B cell (primary cell): ENCODE measurements at regions not wholly inside any gene's neighbourhood (a gene's known extent, or its start where the extent isn't known, plus 50 kb on each side); places are given as distances from the start of the nearest gene placed in this dataset.

Experiments used
- ATAC-seq: fragments of 200-7000 bp; cut with Tn5 transposase; one replicate; pipeline ENCODE4 v1.10.0; 2021; ENCODE audit warnings: low read depth, mild to moderate bottlenecking, moderate number of reproducible peaks, moderate library complexity
- CTCF ChIA-PET: fragments of 350-600 bp; sonication (Branson Sonifier 250); formaldehyde crosslinking; loops from one replicate; lab custom pipeline; 2021; ENCODE audit warnings: antibody characterized with exemption, inconsistent platforms; lab: Charles Lee
- POLR2A ChIA-PET: fragments of 350-600 bp; sonication (Branson Sonifier 250); formaldehyde crosslinking; loops from one replicate; lab custom pipeline; 2021; ENCODE audit warnings: antibody characterized with exemption; lab: Charles Lee
- DNase-seq: peaks from one replicate; pipeline ENCODE4 v3.0.0; 2013
- H2AFZ ChIP-seq: 2 replicates; pipeline ENCODE4 v1.6.1; 2012; ENCODE audit warnings: mild to moderate bottlenecking, low read depth, low read length; ENCODE audit not compliant: insufficient read depth, poor library complexity, severe bottlenecking
- H3K27ac ChIP-seq, 2 donors: 1 replicate in 1 of 2; 2 replicates in 1 of 2; pipeline ENCODE4 v1.5.1; 2012 to 2013; ENCODE audit warnings: low read length in 2 of 2, mild to moderate bottlenecking in 2 of 2, moderate library complexity in 1 of 2
- H3K27me3 ChIP-seq, 4 experiments: fragments of 200-600 bp in 1 of 4; sonication (generic) in 1 of 4; replicated peaks in 1 of 4; 1 replicate in 2 of 4; 2 replicates in 2 of 4; pipeline versions ENCODE4 v1.6.1 to v1.7.0; 2013 to 2016; ENCODE audit warnings: low read length in 3 of 4, mild to moderate bottlenecking in 2 of 4, mixed read lengths in 1 of 4, moderate library complexity in 1 of 4; ENCODE audit not compliant: insufficient read depth in 4 of 4, control insufficient read depth in 3 of 4; ENCODE audit errors: control extremely low read depth in 1 of 4
- H3K36me3 ChIP-seq, 2 experiments: replicated peaks in 1 of 2; 1 replicate in 1 of 2; 2 replicates in 1 of 2; pipeline versions ENCODE4 v1.6.1 to v1.7.1; 2013; ENCODE audit warnings: low read length in 1 of 2; ENCODE audit not compliant: insufficient read depth in 2 of 2, control insufficient read depth in 1 of 2; ENCODE audit errors: control extremely low read depth in 1 of 2, extremely low read depth in 1 of 2
- H3K4me1 ChIP-seq, 2 donors: fragments of 200-600 bp in 1 of 2; sonication (generic) in 1 of 2; 1 replicate in 1 of 2; 2 replicates in 1 of 2; pipeline versions ENCODE4 v1.5.1 to v1.6.1; 2013 to 2017; ENCODE audit warnings: low read length in 2 of 2; ENCODE audit not compliant: control insufficient read depth in 2 of 2, insufficient read depth in 2 of 2
- H3K4me2 ChIP-seq: replicated peaks from 2 replicates; pipeline ENCODE3; 2012; ENCODE audit warnings: mild to moderate bottlenecking, low read depth, low read length; ENCODE audit not compliant: poor library complexity, severe bottlenecking
- H3K4me3 ChIP-seq, 5 experiments: fragments of 200-600 bp in 1 of 5; sonication (generic) in 1 of 5; 1 replicate in 3 of 5; 2 replicates in 2 of 5; pipeline versions ENCODE4 v1.5.1 to v1.7.0; 2011 to 2016; ENCODE audit warnings: low read length in 4 of 5, mild to moderate bottlenecking in 4 of 5, low read depth in 2 of 5, control low read depth in 1 of 5, moderate library complexity in 1 of 5; ENCODE audit not compliant: insufficient read depth in 1 of 5; ENCODE audit errors: control extremely low read depth in 1 of 5, extremely low read depth in 1 of 5
- H3K79me2 ChIP-seq: fragments of 200-600 bp; sonication (generic); one replicate; pipeline ENCODE4 v1.6.0; 2016; ENCODE audit warnings: low read length; ENCODE audit not compliant: control insufficient read depth, insufficient read depth
- H3K9ac ChIP-seq: fragments of 200-600 bp; sonication (generic); 2 replicates; pipeline ENCODE4 v1.6.1; 2017; ENCODE audit warnings: mild to moderate bottlenecking, low read length, moderate library complexity
- H3K9me3 ChIP-seq, 3 donors: one replicate each; pipeline versions ENCODE4 v1.6.1 to v1.7.1; 2013; ENCODE audit warnings: low read length in 2 of 3; ENCODE audit not compliant: control insufficient read depth in 2 of 3, insufficient read depth in 1 of 3; ENCODE audit errors: control extremely low read depth in 1 of 3
- H4K20me1 ChIP-seq: 2 replicates; pipeline ENCODE4 v1.6.0; 2012; ENCODE audit warnings: mild to moderate bottlenecking, low read length; ENCODE audit not compliant: insufficient read depth, control insufficient read depth, poor library complexity, severe bottlenecking
- H3K27ac Mint-ChIP-seq: one replicate; pipeline ENCODE4 v1.8.0; 2021; ENCODE audit warnings: mixed read lengths
- H3K27me3 Mint-ChIP-seq: one replicate; pipeline ENCODE4 v1.8.0; 2021; ENCODE audit warnings: mixed read lengths
- H3K4me1 Mint-ChIP-seq: one replicate; pipeline ENCODE4 v1.8.0; 2021; ENCODE audit warnings: mixed read lengths
- H3K4me3 Mint-ChIP-seq: one replicate; pipeline ENCODE4 v1.8.0; 2021; ENCODE audit warnings: mixed read lengths
- H3K9me3 Mint-ChIP-seq: one replicate; pipeline ENCODE4 v1.8.0; 2022; ENCODE audit warnings: mixed read lengths; ENCODE audit not compliant: insufficient read depth
- CTCF ChIP-seq: fragments of 200-600 bp; IDR thresholded peaks from one replicate; pipeline ENCODE4 v1.8.0; 2022; ENCODE audit warnings: antibody characterized with exemption, mild to moderate bottlenecking
- EZH2 ChIP-seq: IDR thresholded peaks from 2 replicates; pipeline ENCODE4 v1.6.1; 2012; ENCODE audit warnings: borderline replicate concordance, low read depth, mild to moderate bottlenecking, moderate library complexity, low read length; ENCODE audit not compliant: insufficient read depth, poor library complexity, severe bottlenecking
- WGBS: methylation state at CpG from one replicate; pipeline ENCODE4 v1.1.5; 2013; ENCODE audit warnings: missing lambda C conversion rate; ENCODE audit not compliant: insufficient coverage; 5-methylcytosine and 5-hydroxymethylcytosine counted together
- intact Hi-C: fragments of 100-400 bp; cut with micrococcal nuclease; formaldehyde crosslinking; loops from one replicate; pipeline ENCODE4 v1.10.0; 2022

- intact Hi-C loops = no loop called here
- POLR2A ChIA-PET = no interaction called here
- Histone ChIP-seq H3K27me3 (no peaks in the 10 kb centered on the region), H4K20me1 (no peaks in the 10 kb centered on the region), H3K4me1 (no peaks in the 10 kb centered on the region), H3K4me3 (no peak overlapping the region), H3K4me2 (no peak overlapping the region), H3K9ac (no peak overlapping the region), H2AFZ (no peak overlapping the region), H3K79me2 (no peaks in the 10 kb centered on the region), H3K27ac (no peak overlapping the region), H3K9me3 (peaks cover 0 to 12% (median 4%) of the 10 kb centered on the region in 3 donors), H3K36me3 (no peaks in the 10 kb centered on the region)
- Mint-ChIP-seq H3K27me3 (no peaks in the 10 kb centered on the region), H3K4me1 (no peaks in the 10 kb centered on the region), H3K4me3 (no peak overlapping the region), H3K27ac (no peak overlapping the region), H3K9me3 (no peaks in the 10 kb centered on the region)
- CTCF ChIA-PET = no interaction called here
- ATAC-seq = no peak
- WGBS = no CpG with 5 or more reads among the region's 1 CpG
- no peak for TF ChIP-seq EZH2
- no peak for TF ChIP-seq CTCF
- no peak for DNase-seq
These were observed 156.2 kb upstream of the COL8A1 start for GRCh38 chr3:99482191-99482590.

- no peak overlapping the region for H3K9ac ChIP-seq
- no peak overlapping the region for H3K4me3 Mint-ChIP-seq
- TF ChIP-seq EZH2 = no peak
- no peak for TF ChIP-seq CTCF
- no peak overlapping the region for H3K27ac Mint-ChIP-seq
- H3K27ac ChIP-seq = no peak overlapping the region
- peaks cover 0 to 6% (median 4%) of the 10 kb centered on the region in 3 donors for H3K9me3 ChIP-seq
- no peak for DNase-seq
- no peaks in the 10 kb centered on the region for H3K9me3 Mint-ChIP-seq
- no peaks in the 10 kb centered on the region for H3K36me3 ChIP-seq
- H3K27me3 ChIP-seq = no peaks in the 10 kb centered on the region
- H3K4me1 ChIP-seq = no peaks in the 10 kb centered on the region
- H3K79me2 ChIP-seq = no peaks in the 10 kb centered on the region
- H2AFZ ChIP-seq = no peak overlapping the region
- no peak overlapping the region for H3K4me3 ChIP-seq
- H3K27me3 Mint-ChIP-seq = no peaks in the 10 kb centered on the region
- 92% methylated on average over 2 of the region's 2 CpGs for WGBS
- CTCF ChIA-PET = no interaction called here
- H3K4me2 ChIP-seq = no peak overlapping the region
- H4K20me1 ChIP-seq = no peaks in the 10 kb centered on the region
- H3K4me1 Mint-ChIP-seq = no peaks in the 10 kb centered on the region
- intact Hi-C loops = no loop called here
- POLR2A ChIA-PET = no interaction called here
- ATAC-seq = no peak
These were observed 156.8 kb upstream of the COL8A1 start for GRCh38 chr3:99481561-99481960.
